Right cardiac atrium (tissue), 5 donors: ENCODE measurements at regions not wholly inside any gene's neighbourhood (a gene's known extent, or its start where the extent isn't known, plus 50 kb on each side); places are given as distances from the start of the nearest gene placed in this dataset.
"Not testable (repeated sequence)": the region's sequence is repeated elsewhere in the genome, so short reads cannot be mapped to it uniquely, and the experiment has no call there.

ENCODE experiments used
- ATAC-seq, 2 donors: fragments of 200-7000 bp; cut with Tn5 transposase; one replicate each; pipeline versions ENCODE4 v1.8.0 to v1.9.1; 2020; ENCODE audit warnings: moderate library complexity in 2 of 2, mild to moderate bottlenecking in 1 of 2
- DNase-seq, 3 donors: peaks; one replicate each; pipeline ENCODE4 v3.0.0-alpha.2; 2020
- H3K27ac ChIP-seq: one replicate; pipeline ENCODE4 v1.5.1; 2013; ENCODE audit warnings: mild to moderate bottlenecking, low read length, control low read depth, moderate library complexity
- H3K27me3 ChIP-seq: one replicate; pipeline ENCODE4 v1.6.1; 2013; ENCODE audit not compliant: control insufficient read depth, insufficient read depth
- H3K4me1 ChIP-seq: one replicate; pipeline ENCODE4 v1.6.1; 2013; ENCODE audit warnings: low read length; ENCODE audit not compliant: control insufficient read depth, insufficient read depth
- H3K4me3 ChIP-seq: one replicate; pipeline ENCODE4 v1.5.1; 2013; ENCODE audit warnings: low read length, control low read depth
- H3K9me3 ChIP-seq: one replicate; pipeline ENCODE4 v1.6.1; 2013; ENCODE audit warnings: low read length; ENCODE audit not compliant: control insufficient read depth
- WGBS: extraction: QIAGEN DNeasy Blood & Tissue Kit; methylation state at CpG from one replicate; pipeline ENCODE4 v1.1.7; 2013; 5-methylcytosine and 5-hydroxymethylcytosine counted together
- intact Hi-C, 4 donors: fragments of 100-400 bp; cut with DNase I; formaldehyde crosslinking; loops; one replicate each; pipeline versions ENCODE4 v1.11.0 to v1.14.0; 2022 to 2023
- donor health status: healthy with polysubstance abuse.
- donor health status: DM: no; HTN: yes; CAD: no.
- donor health status: DM: no; HTN: no; CAD: no.
- donor health status: DM: no; HTN: yes; CAD: no; lungs with severe emphysema.
- donor health status: DM: yes; HTN: yes; CAD: no.

DNA sequence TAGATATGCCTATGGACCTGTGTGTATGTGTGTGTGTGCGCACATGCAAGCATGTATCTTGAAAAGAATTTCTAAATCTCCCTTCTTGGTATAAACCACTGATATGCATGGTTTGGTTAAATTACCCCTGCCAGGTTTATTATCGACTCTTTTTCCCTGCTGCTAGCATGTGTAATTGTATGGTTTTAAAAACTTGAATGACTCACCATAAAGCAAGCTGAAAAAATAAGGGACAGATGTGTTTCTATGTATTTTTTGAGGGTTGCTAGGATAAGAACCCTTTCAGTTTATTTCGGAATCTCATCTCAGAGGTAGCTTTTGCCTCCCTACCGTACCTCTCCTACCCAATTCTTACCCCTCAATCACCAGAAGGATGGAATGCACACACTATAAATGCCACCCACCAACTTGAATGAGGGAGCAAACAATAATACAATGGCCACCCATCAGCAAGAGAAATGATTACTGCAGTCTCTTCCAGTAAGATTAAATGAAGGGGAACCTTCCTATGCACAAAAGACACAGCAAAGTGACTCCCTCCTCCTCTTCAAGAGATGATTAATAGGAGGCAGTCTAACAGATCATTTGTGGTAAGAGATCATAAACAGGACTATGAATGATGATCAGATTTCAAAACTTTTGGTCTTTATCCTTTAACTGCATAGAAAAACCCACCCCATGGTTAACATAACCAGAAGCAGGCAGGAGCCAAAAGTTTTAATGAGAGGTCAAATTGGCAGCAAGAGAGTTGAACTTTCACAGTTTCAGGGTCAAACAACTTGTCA is 357.2 kb downstream of the SATB2 start:
- no peak overlapping the region for H3K27ac ChIP-seq
- intact Hi-C loops: no loop called here
- no peaks in the 10 kb centered on the region for H3K9me3 ChIP-seq
- no peak overlapping the region for H3K4me3 ChIP-seq
- no peaks in the 10 kb centered on the region for H3K27me3 ChIP-seq
- WGBS: 86% methylated on average over 4 of the region's 4 CpGs
- H3K4me1 ChIP-seq: no peaks in the 10 kb centered on the region
- ATAC-seq: no peak
- DNase-seq: no peak

DNA sequence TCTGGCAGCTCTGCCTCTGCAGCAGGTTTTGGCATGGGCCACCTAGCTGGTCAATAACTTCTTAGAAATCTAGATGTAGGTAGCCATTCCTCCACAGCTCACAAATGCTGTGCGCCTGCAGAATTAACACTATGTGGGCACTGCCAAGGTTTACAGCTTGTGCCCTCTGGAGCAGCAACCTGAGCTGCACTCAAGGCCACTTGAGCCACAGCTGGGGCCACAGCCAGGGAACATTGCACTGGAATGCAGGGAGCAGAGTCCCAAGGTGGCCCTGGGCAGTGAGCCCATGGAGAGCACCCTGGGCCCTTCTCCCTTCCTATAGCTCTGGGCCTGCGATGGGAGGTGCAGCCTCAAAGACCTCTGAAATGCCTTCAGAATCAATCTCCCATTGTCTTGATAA is 365.3 kb downstream of the SATB2 start:
- no peaks in the 10 kb centered on the region for H3K9me3 ChIP-seq
- 87% methylated on average over 2 of the region's 2 CpGs for WGBS
- no peak overlapping the region for H3K4me3 ChIP-seq
- H3K27ac ChIP-seq: no peak overlapping the region
- H3K27me3 ChIP-seq: no peaks in the 10 kb centered on the region
- intact Hi-C loops: no loop called here
- no peak for ATAC-seq
- no peaks in the 10 kb centered on the region for H3K4me1 ChIP-seq
- no peak for DNase-seq

DNA sequence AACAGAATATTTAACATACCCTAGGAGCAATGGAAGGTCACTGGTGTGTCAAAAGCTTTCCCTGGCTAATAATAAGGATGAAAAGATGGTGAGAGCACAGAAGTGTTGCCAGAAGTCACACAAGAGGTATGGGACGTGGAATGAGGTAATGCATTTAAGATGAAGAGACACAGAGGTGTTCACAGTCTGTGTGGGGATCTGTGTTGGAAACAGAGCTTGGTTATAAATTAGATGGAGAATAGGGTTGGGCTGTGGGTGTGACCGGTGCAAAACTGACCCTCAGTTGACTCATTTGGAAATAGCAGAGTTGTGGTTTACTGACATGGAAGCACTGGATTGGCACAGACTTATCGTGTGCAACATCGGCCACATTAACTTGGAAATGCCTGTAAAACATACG is 372.5 kb downstream of the SATB2 start:
- Histone ChIP-seq H3K4me1 (no peaks in the 10 kb centered on the region), H3K9me3 (no peaks in the 10 kb centered on the region), H3K4me3 (no peak overlapping the region), H3K27me3 (no peaks in the 10 kb centered on the region), H3K27ac (no peak overlapping the region)
- ATAC-seq (no peak), DNase-seq (no peak)
- intact Hi-C loops: no loop called here
- WGBS: 83% methylated on average over 5 of the region's 5 CpGs

DNA sequence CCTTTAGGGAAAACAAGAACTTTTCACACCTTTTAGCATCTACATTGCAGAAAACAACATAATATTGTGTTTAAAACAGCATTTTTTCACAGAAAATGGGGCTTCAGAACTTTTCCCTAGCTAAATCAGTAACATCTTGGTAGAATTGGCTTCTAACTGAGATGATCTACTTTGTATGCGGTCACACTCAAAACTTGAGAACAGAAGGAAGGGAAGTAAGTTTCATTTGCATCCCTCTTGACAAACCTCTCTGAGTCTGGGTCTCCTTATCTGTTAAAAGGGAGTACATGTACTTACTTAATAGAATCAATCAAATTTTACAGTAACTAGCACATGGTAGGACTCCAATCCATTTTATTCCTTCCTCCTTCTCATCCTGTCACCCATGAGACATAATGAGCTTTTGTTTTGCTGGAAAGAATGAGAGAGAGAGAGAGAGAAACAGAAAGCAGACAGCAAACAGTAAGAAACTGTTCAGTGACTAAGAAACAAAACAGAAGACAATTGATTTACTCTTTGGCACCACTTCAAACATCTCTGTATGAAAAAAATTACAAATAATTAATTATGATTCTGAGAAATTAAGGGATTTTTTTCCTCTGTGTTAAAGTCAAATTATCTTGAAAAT is 387.3 kb downstream of the SATB2 start:
- H3K4me1 ChIP-seq: no peaks in the 10 kb centered on the region
- no peaks in the 10 kb centered on the region for H3K27me3 ChIP-seq
- whole genome bisulfite sequencing: 88% methylated on average over 1 of the region's 1 CpG
- H3K9me3 ChIP-seq: no peaks in the 10 kb centered on the region
- ATAC-seq (no peak), DNase-seq (no peak)
- H3K27ac ChIP-seq: no peak overlapping the region
- intact Hi-C loops: no loop called here
- no peak overlapping the region for H3K4me3 ChIP-seq

DNA sequence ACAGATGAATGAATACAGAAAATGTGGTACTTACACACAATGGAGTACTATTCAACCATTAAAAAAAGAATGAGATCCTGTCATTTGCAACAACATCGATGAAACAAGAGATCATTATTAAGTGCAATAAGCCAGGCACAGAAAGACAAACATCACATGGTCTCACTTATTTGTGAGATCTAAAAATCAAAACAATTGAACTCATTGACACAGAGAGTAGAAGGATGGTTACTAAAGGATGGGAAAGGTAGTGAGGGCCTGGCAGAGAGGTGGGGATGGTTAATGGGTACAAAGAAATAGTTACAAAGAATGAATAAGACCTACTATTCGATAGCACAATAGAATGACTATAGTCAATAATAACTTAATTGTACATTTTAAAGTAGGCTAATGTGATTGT is 393.5 kb downstream of the SATB2 start:
- H3K9me3 ChIP-seq: no peaks in the 10 kb centered on the region

DNA sequence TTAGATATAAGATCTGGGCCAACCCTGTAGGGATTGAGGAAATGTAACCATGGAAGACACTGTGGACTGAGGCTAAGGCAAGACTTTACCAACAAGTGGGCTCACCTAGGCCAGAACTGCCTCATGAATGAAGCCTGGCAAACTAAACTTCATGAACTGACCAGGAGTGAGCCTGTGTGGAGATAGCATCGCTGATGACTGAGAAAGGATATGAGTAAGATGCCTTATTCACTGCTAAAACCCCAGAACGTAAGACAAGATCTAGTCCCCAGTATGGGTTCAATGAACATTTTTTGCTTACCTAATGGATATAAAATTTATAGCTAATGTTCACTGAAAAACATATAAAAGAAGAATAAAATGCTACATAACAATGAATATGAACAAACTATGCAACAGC is 399.8 kb downstream of the SATB2 start:
- no peaks in the 10 kb centered on the region for H3K4me1 ChIP-seq
- ATAC-seq (no peak), DNase-seq (no peak)
- no peak overlapping the region for H3K27ac ChIP-seq
- WGBS: 77% methylated on average over 2 of the region's 2 CpGs
- intact Hi-C loops: no loop called here
- no peaks in the 10 kb centered on the region for H3K9me3 ChIP-seq
- H3K27me3 ChIP-seq: no peaks in the 10 kb centered on the region
- no peak overlapping the region for H3K4me3 ChIP-seq

More for the DNA sequence above, 393.5 kb downstream of the SATB2 start:
- no peak overlapping the region for H3K27ac ChIP-seq
- ATAC-seq: no peak
- no peak overlapping the region for H3K4me3 ChIP-seq
- intact Hi-C loops: no loop called here
- 87% methylated on average over 2 of the region's 2 CpGs for WGBS
- no peaks in the 10 kb centered on the region for H3K27me3 ChIP-seq
- DNase-seq: no peak
- H3K4me1 ChIP-seq: no peaks in the 10 kb centered on the region

DNA sequence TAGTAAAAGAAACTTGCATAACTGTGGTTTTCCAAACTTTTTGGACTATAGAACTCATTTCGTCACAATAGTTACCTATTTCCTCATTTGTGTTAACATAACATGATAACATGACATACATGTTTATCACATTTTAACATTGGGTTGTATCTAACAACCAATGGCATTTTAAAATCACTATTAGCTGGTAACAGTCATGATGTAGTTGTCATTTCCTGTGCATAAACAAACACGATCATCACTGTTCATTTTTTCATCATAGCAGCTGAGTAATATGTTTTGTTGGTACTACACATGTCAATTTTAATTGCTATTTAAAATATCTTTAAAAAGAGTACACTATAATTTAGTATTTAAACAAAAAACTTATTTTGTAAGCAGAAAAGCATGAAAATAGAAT is 402.4 kb downstream of the SATB2 start:
- Histone ChIP-seq H3K4me1 (no peaks in the 10 kb centered on the region), H3K27me3 (no peaks in the 10 kb centered on the region), H3K4me3 (no peak overlapping the region), H3K27ac (no peak overlapping the region), H3K9me3 (no peaks in the 10 kb centered on the region)
- intact Hi-C loops: no loop called here
- 66% methylated on average over 2 of the region's 2 CpGs for WGBS
- DNase-seq (no peak), ATAC-seq (no peak)

DNA sequence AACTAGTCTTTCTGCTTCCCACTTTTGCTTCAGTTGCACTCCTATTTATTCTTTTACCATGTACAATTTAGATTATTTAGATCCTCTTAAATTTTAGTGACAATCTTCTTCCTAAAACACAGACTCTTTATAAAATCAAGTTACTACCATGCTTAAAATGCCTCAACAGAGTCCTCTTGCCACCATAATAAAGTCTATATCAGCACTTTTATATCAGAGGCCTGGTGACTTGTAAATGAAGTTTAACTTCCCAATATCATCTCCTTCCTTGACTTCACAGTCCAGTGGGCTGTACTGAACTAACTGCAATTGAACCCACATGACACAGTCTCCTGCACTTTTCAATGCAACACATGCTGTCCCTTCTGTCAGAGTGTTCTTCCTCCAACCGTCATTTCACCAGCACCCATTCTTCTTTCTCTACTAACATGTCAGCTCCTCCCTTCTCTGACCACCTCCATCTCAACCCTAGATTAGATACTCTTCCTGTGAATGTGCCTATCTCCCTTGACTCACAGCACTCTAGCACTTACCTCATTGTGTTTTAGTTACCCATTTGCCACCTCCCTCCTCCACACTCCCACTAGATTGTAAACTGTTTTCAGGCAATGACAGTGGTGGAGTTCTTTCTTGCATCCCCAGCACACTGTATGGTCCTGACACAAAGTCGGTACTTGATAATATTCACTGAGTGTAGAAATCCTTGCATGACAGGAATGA is 414.9 kb downstream of the SATB2 start:
- intact Hi-C loops: no loop called here
- H3K9me3 ChIP-seq: no peaks in the 10 kb centered on the region
- H3K27me3 ChIP-seq: no peaks in the 10 kb centered on the region
- no peaks in the 10 kb centered on the region for H3K4me1 ChIP-seq
- WGBS: 61% methylated on average over 2 of the region's 2 CpGs
- no peak overlapping the region for H3K4me3 ChIP-seq
- no peak overlapping the region for H3K27ac ChIP-seq
- DNase-seq (no peak), ATAC-seq (no peak)

DNA sequence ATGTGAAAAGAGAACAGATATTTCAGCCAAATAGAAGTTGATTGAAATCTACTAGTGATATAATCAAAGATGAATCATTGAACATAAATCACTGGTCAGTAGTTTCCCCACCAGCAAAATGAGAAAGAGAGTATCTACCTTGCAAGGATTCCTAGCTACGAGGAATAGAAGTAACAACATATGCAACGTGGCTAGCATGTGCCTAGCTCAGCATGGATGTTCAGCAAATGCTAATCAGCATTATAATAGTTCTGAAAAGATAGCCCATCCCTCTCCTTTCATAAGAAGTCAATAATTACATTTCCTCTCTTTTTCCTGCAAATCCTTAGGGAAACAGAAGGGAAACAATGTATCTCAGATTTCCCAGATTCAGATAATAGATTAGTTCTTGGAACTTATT is 417.2 kb downstream of the SATB2 start:
- DNase-seq: no peak
- 42% methylated on average over 2 of the region's 2 CpGs for WGBS
- intact Hi-C loops: no loop called here
- Histone ChIP-seq H3K27me3 (no peaks in the 10 kb centered on the region), H3K4me3 (no peak overlapping the region), H3K27ac (no peak overlapping the region), H3K9me3 (no peaks in the 10 kb centered on the region), H3K4me1 (no peaks in the 10 kb centered on the region)
- no peak for ATAC-seq

DNA sequence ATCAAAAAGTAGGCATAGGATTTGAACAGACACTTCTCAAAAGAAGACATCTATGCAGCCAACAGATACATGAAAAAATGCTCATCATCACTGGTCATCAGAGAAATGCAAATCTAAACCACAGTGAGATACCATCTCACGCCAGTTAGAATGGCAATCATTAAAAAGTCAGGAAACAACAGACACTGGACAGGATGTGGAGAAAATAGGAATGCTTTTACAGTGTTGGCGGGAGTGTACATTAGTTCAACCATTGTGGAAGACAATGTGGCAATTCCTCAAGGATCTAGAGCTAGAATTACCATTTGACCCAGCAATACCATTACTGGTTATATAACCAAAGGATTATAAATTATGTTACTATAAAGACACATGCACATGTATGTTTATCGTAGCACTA is 424.0 kb downstream of the SATB2 start:
- ATAC-seq, H3K27me3 ChIP-seq, H3K27ac ChIP-seq, H3K4me3 ChIP-seq, H3K4me1 ChIP-seq, intact Hi-C loops, H3K9me3 ChIP-seq, DNase-seq: not testable (repeated sequence)
- WGBS: 83% methylated on average over 3 of the region's 3 CpGs

DNA sequence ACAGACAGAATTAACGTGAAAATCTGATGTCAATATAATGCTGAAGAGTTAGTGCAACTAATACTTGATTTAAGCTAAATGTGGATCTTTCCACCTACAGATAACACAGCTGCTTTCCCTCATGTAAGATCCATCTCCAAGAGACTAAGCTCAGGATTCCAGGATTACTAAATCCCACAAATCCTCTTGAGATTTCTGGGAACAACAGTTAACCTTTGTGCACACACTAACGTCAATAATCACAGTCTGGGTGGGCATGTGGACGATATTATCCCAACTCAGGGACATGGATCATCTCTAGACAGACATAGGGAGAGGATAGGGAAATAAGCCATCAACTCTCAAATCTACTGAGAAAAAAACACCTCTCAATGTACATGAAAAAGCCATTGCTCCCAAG is 432.6 kb downstream of the SATB2 start:
- no peak for DNase-seq
- ATAC-seq: no peak
- Histone ChIP-seq H3K4me3 (no peak overlapping the region), H3K9me3 (no peaks in the 10 kb centered on the region), H3K4me1 (no peaks in the 10 kb centered on the region), H3K27me3 (no peaks in the 10 kb centered on the region), H3K27ac (no peak overlapping the region)
- 64% methylated on average over 3 of the region's 3 CpGs for WGBS
- intact Hi-C loops: no loop called here
